Limb (tissue), 2 donors: ENCODE measurements at regions not wholly inside any gene's neighbourhood (a gene's known extent, or its start where the extent isn't known, plus 50 kb on each side); places are given as distances from the start of the nearest gene placed in this dataset.

Experiments used
- DNase-seq, 2 donors: peaks; one replicate each; pipeline ENCODE4 v3.0.0-alpha.2; 2016; ENCODE audit errors: extremely low spot score in 2 of 2

DNA sequence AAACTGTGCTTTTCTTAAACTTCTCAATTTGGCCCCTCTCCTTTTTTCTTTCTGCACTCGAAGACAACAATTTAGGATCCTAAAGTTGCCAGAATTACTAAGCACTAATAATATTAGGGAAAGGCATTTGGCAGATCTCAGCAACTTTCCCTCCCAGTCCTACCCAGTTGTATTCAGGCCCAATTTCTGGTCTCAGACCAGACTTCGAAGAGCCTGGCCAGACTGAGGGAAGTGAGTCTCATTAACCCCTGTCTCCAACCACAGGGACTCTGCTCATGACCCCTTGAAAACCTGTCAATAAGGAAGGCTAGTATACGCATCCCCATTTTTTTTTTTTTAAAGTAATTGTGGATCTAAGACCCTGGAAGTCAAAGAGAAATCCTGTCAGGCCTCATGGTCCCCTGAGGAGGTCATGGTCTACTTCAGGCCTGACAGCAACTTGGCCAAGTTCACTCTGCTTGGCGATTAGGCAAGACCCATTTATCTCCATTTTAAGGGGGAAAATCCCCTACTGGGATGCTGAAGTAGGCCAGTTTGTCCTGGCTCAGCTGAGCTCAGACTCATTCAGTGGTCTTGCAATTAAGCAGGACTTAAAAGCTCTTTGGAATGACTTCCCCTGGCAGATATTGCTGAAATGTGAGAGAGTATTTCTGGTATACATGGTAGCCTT lies 521.0 kb downstream of the FUT8 start:
- no peak for DNase-seq

DNA sequence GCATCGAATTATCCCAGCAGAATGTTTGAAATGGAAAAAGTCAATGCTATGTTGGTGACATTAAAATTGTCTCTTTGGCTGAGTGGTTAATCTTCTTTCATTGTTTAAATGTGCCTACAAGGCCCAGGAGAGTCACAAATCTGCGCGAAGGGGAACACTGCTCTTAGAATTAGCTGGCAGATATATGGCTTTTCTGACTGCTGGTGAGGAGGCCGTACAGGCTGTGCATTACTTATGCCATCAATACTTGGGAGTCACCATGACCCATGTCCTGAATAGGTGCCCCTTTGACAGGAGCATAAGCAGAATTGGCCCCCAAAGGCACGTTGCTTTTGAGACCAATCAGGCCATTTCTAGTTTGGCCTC lies 521.5 kb downstream of the FUT8 start:
- no peak for DNase-seq

DNA sequence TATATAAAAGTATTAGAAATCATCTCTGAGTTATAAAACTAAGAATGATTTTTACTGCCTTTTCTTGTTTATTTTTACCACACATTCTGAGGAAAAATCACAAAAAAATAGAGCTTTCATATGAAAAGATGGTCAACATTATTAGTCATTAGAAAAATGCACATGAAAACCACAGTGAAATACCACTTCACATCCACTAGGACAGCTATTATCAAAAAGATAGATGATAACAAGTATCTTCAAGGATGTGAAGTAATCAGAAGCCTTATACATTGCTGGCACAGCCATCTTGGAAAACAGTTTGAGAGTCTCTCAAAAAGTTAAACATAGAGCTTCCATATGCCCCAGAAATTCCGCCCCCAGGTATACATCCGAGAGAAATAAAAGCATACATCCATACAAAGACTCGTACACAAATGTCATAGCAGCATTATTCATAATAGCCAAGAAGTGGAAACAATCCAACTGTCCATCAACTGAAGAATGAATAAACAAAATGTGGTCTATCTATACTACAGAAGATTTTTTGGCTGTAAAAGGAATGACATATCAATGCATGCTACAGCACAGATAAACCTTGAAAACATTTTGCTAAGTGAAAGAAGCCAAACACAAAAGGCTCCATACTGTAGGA lies 523.9 kb downstream of the FUT8 start:
- DNase-seq = no peak

DNA sequence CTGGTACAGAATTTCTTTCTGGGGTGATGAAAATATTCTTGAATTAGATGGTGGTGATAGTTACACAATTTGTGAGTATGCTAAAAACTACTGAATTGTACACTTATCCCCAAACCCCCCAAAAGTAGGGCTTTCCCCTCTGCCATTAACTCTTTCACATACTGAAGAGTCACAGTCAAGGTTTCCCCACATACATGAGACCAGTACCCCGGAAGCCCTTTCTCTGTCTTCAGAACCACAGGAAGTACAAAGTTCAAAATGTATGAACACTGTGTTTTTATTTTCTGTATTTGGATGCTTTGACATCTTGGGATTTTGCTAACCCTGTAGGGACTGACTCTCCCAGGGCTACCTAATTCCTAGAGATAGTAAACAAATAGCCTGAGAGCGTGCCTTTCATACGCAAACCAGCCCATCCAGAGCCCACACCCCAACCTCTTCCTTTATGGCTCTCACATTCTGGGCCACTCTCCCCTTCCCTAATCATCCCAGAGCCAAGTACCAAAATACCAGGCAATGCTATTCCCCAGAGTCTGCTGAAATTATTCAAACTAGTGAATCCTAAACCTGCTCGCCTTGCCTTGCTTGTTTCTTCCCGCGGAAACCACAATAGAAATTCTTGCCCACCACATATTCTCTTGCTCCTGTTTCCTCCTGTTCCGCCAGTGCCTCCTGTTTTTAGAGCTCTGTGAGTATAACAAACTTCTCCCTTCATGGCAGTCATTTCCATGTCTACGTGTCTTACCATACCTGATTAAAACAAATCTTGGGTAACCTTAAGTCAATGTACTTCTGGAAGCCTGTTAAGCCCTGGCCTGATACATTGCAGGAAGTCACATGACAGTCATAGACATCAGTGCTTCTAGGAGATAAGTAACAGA lies 524.8 kb downstream of the FUT8 start:
- no peak for DNase-seq

DNA sequence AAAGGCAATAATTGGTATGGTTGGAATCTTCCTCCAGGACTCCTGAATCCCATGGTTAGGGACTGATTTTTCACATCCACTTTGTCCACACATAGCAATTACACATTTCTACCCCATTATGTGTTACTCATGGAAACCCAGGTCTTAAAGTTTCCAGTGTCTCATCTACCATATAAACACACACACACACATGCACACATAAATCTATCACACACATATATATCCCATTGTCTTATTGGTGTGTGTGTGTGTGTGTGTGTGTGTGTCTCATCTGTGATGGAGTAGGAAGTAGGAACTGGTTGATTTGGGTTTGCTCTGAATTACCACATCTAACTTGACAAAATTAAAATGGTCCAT lies 525.4 kb downstream of the FUT8 start:
- no peak for DNase-seq

DNA sequence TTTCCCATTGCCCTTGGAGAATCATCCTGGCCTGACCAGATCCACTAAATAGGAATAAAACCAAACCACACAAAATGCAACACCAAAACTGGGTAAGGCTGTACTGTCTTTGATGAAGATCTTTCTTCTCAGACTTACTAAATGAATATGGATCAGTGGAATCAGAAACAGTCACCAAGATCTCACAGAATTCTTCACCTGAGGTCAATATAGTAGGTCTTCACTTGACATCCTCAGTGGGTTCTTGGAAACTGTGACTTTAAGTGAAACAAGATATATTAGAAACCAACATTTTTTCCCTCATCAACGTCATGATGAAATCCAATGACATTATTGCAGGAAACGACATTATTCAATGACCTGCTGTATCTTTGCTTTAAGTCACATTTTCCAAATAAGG lies 526.2 kb downstream of the FUT8 start:
- no peak for DNase-seq

DNA sequence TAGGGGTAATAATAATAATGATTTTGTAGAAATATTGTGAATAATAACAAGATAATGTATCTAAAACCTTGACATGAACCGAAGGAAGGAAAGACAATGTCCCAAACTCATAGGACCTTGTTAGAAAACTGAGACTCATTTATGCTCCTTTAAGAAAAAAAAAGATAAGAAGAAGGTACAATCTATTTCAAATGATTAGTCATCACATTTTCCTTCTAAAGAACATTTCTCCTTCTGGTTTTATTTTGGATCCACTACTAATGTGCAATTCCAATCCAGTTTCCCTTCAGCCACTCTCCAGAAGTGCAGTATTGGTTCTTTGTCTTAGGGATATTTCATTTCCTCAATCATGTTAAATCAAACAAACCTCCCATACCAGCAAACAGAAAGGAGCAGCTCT lies 526.7 kb downstream of the FUT8 start:
- no peak for DNase-seq

DNA sequence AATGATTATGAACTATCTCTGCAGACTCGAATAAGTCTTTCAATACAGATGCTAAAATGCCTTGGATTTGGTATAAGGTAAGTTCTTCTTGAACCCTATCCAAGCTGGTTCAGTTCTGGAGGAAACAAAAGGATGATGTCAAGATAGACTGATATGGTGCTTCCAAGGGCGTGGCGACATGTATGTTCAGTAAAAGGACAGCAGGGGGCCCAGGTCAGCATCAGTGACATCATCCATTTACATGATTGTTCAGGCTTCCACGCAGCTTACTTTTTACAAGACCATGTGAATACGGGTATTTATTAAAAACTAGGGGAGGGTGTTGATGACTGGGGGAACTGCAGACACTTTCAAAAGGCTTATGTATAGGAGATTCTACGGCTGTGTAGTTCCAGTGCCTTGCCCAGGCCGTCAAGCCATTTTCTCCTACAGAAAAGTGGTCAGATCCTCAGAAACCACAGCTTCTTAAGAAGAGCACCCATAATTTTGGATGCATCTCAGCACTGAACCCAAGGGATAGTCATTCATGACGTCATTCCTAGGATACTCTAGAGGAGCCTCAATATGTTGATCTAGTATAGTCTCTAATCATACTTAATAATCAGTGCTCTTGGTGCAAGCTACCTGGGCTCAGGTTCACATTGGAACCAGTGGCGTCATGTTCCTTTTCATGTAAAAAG lies 527.7 kb downstream of the FUT8 start:
- DNase-seq = no peak

DNA sequence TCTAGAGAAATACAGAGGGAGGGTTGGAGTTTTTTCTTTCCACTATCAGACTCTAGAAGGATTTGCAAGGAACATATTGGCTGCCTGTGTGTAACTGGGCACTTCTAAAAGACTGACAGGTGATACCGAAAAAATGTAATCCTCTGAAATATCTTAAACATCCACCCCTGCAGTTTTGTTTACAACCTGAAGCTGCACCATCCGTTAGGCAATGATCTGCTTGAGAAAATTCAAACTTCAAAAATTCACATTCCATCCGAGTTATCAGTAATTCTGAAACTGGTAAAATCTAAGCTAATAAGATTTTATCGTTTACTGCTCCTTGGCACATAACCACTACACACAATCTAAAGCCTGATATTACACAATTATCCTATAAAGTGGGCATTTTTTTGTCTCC lies 528.6 kb downstream of the FUT8 start:
- no peak for DNase-seq

DNA sequence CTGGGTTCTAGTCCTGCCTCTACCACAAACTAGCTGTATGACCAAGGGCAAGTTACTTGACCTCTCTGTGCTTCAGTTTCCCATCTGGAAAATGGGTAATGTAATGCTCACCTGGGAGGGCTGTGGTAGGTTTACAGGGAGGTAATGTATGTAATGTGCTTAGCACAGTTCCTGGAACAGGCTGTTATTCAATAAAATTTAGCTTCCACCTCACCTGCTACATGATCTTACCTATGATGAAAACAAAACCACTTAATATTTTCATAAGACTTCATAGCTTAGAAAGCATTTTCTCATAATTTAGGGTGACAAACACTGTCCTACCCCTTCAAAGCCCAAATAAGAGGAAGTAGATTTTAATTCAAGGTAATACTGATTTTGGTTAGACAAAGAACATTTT lies 530.6 kb downstream of the FUT8 start:
- DNase-seq = no peak

DNA sequence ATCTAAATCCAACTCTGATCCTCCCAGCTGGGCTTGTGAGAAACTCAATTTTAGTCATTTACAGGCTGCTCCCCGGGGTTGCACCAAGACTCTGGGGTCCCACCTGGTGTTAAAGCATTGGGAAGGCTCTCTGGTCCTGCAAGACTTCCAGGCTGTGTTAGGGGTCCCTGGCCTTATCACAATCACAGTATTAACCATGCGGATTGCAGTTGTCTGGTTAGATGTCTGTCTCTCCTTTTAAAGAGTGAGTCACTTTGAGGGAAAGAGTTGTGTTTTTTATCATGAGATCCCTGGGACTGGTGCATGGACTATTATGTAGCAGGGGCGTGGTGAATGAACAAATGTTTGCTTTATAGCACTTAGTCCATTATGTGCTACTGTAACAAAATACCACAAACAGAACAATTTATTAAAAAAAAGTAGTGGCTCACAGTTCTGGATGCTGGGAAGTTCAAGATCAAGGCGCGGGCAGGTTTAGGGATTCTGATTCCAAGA lies 531.4 kb downstream of the FUT8 start:
- no peak for DNase-seq

DNA sequence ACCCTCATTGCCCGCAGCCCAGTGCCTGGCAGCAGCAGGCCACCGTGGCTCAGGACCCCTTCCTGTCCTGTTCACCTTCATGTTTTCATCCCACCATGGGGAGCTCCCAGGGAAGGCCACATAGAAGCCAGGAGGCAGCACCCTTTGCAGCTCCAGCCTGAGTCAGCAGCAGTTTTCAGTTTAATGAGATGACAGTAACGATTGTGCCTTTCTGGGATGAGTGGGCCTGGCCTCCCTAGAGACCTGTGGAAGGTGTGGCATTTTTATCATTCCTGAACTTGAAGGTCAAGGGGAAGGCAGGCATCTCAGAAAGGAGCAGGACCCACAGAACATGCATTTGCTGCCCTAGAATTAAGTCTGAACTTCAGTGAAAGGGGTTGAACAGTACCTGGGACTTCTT lies 532.8 kb downstream of the FUT8 start:
- no peak for DNase-seq

DNA sequence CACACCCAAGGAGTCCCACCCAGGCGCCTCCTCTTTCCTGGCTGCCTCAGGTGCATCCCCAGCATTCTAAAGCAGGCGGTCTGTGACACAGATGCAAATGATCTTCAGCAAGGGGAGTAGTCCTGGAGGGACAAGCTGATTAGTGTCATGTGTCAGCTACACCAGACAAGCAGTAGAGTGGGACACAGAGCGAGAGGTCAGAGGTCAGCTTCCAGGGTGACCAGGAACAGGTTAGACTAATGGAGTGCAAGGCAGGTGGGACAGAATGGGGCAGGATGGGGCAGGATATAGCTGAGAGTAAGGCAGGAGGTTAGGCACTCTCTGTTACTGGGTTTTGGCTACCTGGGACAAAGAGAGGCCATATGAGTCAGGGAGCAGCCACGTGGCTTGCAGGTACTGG lies 534.0 kb downstream of the FUT8 start:
- DNase-seq = no peak

DNA sequence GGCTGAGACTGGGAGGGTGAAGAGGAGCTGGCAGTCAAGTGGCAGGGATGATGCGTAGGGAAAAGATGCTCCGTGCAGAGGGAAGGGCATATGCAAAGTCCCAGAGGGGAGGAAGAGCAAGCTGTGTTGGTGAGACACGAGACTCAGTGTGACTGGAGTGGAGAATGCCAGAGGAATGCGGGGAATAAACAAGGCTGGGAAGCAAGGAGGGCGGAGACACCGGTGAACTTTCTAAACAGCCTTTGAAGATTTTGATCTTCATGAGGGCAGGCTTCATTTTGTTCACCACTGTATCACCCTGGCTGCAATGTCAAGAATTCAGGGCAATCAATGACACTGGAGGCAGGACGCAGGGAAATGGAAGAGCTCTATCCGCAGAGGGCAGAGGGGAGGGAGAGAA lies 535.8 kb downstream of the FUT8 start:
- DNase-seq = no peak

DNA sequence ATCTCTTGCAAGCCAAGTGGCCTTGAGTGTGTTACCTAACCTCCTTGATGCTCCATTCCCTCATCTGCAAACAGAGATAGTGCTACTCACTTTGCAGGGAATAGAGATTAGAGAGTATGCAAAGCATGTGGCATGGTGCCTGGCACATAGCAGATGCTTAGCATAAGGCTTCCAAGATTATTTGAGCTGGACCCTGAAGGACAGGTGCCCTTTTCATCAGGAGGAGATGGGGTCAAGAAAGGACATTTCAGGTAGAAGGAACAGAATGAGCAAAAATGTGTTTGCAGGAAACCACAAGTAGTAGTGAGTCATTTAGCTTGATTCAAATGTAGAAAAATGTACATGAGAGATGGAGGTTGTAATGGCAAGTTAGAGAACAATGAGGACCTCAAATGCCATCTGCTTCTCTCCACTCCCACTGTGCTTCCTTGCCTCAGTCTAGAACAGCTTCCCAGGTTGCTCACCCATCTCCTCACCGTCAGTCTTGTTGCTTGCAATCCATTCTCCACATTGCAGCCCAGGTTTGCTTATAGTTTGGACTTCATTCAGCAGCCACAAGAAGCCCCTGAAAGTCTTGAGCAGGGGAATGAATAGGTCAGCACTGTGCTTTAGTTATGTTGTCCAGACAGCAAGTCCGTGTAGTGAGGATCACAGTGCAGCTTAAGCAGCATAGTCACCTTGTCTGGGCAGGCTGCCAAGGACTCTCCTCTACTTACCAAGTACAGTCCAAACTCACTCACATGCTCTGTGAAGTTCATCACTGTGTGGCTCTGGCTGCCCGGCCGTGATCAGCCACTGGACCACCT lies 536.3 kb upstream of the CCDC196 start:
- DNase-seq = no peak

DNA sequence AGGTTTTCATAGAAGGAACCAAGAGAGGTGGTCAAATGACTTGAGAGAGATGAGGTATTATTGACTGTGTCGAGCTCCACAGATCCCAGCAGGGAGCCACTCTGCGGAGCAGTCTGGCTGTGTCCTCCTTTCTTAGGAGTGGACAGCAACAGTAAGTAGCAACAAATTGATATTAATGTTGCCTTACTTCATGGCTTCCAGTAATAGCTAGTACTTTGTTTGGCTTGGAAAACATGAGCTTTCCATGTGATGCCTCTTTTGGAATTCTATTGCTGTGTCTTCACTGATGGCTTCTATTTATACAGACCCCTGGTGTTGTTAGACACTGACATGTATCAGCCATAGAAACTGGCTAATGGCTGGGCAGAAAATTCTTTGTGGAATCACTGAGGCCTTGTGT lies 531.2 kb upstream of the CCDC196 start:
- no peak for DNase-seq

DNA sequence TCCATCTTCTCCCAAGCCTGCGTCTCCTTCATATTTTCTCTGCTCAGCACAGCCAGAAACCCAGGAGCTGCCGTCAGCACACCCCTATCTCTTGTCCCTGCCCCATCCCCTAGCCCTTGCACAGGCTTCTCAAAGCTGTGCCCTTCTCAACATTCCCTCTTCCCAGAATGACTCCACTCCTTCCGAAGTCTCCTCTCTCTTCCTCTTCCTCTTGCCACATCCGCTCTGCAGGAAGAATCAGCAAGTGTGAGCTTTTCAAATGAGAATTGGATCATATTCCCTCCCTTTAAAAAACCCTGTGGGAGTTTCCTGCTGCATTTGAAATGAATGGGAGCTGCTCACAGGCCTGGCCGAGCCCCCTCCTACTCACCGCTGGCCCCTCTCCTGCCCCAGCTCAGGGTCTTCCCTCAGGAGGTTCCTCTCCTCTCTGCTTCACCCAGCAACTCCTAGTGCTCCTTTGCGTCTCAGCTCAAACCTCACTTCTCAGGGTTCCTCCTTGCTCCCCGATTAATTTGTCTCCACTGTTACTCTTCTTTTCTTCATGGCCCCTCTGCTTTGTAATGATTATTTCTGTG lies 528.5 kb upstream of the CCDC196 start:
- DNase-seq = no peak

DNA sequence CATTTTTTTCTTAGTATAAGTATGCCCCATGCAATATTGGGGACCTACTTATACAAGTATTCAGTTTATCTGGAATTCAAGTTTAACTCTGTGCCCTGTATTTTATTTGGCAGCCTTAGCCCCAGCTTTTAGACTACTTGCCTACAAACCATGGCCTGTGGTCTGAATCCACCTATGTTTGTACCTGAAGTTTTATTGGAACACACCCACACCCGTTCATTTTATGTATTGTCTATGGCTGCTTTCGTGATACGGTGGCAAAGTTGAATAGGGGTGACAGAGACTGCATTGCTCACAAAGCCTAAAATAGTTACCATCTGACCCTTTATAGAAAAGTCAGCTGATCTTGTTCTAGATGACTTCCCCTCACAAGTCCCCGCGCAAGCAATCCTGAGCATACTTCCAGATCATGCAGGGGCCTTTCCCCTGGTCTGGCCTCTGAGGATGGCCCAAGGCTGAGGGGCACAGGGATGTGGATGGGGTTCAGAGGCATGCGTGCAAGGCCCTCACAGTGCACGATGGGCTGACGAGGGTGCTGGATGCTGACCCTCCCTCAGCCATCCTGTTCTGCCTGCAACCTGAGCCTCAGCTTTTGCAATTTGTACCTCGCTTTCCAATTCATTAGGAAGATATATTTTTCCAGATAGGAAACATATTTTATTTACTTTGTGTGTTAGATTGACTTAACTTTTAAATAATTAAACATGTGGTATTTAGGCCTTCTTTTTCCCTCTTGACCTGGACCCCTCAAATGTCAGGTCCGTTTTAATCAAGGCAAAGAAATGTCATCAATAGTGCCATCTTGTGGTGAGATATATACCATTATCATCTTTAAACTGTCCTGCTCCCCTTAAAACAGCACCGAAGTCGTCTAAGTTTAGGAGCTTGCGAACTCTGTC lies 527.3 kb upstream of the CCDC196 start:
- DNase-seq = no peak

DNA sequence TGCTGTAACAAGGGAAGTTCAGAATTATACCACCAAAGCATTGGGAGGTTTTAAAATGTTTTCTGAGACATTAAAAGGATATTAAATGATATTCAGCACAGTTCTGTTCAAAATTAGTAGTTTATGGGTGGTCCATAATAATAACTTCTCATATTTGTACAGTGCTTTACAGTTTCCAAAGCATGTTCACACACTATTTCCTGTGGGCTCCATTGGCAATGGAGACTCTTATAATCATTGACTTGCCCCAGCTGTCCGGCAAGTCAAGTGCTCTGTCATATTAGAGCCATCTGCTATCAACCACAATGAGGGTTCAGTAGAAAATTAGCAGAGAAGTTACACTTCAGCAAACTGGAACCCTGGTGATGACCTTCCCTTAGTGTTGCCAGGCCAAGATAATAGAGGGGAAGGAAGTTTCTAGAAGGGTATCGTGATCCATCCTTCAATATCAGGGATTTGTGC lies 526.6 kb upstream of the CCDC196 start:
- no peak for DNase-seq

DNA sequence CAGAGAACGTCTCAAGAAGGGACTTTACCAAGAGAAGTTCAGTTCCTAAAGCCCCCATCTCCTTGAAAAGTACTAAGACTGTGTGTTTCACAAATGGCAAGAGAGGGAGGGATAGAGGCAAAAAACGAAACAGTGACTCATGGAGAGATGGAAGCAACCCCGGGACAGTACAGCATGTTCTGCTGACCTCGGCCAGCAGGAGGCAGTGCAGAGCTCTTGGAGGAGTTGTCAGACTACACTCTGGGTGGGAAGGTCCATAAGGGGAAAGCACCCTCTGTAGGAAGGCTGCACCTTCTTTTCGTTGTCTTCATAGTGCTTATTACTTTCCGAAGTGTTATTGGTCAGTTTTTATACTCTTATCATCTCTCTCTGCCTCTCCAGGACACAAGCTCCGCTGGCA lies 525.2 kb upstream of the CCDC196 start:
- DNase-seq = peak in 1 of 2 donors; percentile 45
